ENCODE measurements at regions not wholly inside any gene's neighbourhood (a gene's known extent, or its start where the extent isn't known, plus 50 kb on each side); places are given as distances from the start of the nearest gene placed in this dataset.

- TF ChIP-seq POLR2A (IDR thresholded peaks at IDR 0.05; ENCODE audit: low read length) (no peak), GATA1 (IDR thresholded peaks at IDR 0.05; ENCODE audit: low read depth, low read length) (no peak)
Measured at GRCh38 chr5:148904440-148904839, 78.0 kb downstream of the ADRB2 start.

Measured in erythroblast (primary cell).